HCT116 (cell line): ENCODE measurements at regions not wholly inside any gene's neighbourhood (a gene's known extent, or its start where the extent isn't known, plus 50 kb on each side); places are given as distances from the start of the nearest gene placed in this dataset.

Source experiments
- CTCF ChIP-seq, 3 experiments: fragments of 200-600 bp in 1 of 3; sonication (generic) in 1 of 3; IDR thresholded peaks in 2 of 3; conservative IDR thresholded peaks in 1 of 3; 2 replicates each; pipeline ENCODE4 v1.5.1; 2012 to 2017; ENCODE audit warnings: low read depth in 2 of 3, low read length in 2 of 3, antibody characterized with exemption in 1 of 3, borderline replicate concordance in 1 of 3, control low read depth in 1 of 3, mild to moderate bottlenecking in 1 of 3, mixed read lengths in 1 of 3, mixed run types in 1 of 3, moderate library complexity in 1 of 3; ENCODE audit not compliant: insufficient read depth in 1 of 3
- EZH2 ChIP-seq: fragments of 200-600 bp; sonication (generic); IDR thresholded peaks from 2 replicates; pipeline ENCODE4 v1.6.1; 2017; ENCODE audit warnings: antibody characterized with exemption, mixed run types
- POLR2AphosphoS5 ChIP-seq: IDR thresholded peaks from 2 replicates; pipeline ENCODE4 v1.6.1; 2011; ENCODE audit warnings: mild to moderate bottlenecking, low read depth, low read length, moderate library complexity
- RAD21 ChIP-seq: IDR thresholded peaks from 2 replicates; pipeline ENCODE4 v1.6.1; 2012; ENCODE audit warnings: low read depth, mild to moderate bottlenecking

GRCh38 chr12:28767836-28768348 lies 381.2 kb upstream of the FAR2 start:
- no peak for TF ChIP-seq EZH2
- no peak for TF ChIP-seq POLR2AphosphoS5
- TF ChIP-seq CTCF (IDR thresholded peaks at IDR 0.05 in 2 of 3, conservative IDR thresholded peaks at IDR 0.05 in 1 of 3; ENCODE audit: borderline replicate concordance in 1 of 3, insufficient read depth in 1 of 3, low read depth in 2 of 3, low read length in 2 of 3), result no peak
- TF ChIP-seq RAD21, result no peak
